Neural crest cell (in vitro differentiated cells): ENCODE measurements at regions not wholly inside any gene's neighbourhood (a gene's known extent, or its start where the extent isn't known, plus 50 kb on each side); places are given as distances from the start of the nearest gene placed in this dataset.
"Not testable (repeated sequence)": the region's sequence is repeated elsewhere in the genome, so short reads cannot be mapped to it uniquely, and the experiment has no call there.

Experiments used
- DNase-seq: peaks from one replicate; pipeline ENCODE4 v3.0.0; 2021; ENCODE audit warnings: low read depth, mixed read lengths, low spot score
- H3K27ac Mint-ChIP-seq: one replicate; pipeline ENCODE4 v1.8.0; 2021; ENCODE audit warnings: mild to moderate bottlenecking, mixed read lengths; ENCODE audit not compliant: unreplicated experiment
- H3K27me3 Mint-ChIP-seq: 2 replicates; pipeline ENCODE4 v1.8.0; 2021; ENCODE audit warnings: low read depth, mild to moderate bottlenecking, mixed read lengths
- H3K36me3 Mint-ChIP-seq: 2 replicates; pipeline ENCODE4 v1.8.0; 2021; ENCODE audit warnings: low read depth, mild to moderate bottlenecking, mixed read lengths
- H3K4me1 Mint-ChIP-seq: 2 replicates; pipeline ENCODE4 v1.8.0; 2021; ENCODE audit warnings: mixed read lengths
- H3K4me3 Mint-ChIP-seq: one replicate; pipeline ENCODE4 v1.8.0; 2021; ENCODE audit warnings: mild to moderate bottlenecking, mixed read lengths
- H3K9me3 Mint-ChIP-seq: 2 replicates; pipeline ENCODE4 v1.8.0; 2021; ENCODE audit warnings: mixed read lengths
- TF ChIP-seq, protein P1 (sequence below): fragments of 200-600 bp; sonication (generic); conservative IDR thresholded peaks from 2 replicates; pipeline ENCODE4 v1.5.0; 2021; ENCODE audit warnings: antibody characterized with exemption, mild to moderate bottlenecking

DNA sequence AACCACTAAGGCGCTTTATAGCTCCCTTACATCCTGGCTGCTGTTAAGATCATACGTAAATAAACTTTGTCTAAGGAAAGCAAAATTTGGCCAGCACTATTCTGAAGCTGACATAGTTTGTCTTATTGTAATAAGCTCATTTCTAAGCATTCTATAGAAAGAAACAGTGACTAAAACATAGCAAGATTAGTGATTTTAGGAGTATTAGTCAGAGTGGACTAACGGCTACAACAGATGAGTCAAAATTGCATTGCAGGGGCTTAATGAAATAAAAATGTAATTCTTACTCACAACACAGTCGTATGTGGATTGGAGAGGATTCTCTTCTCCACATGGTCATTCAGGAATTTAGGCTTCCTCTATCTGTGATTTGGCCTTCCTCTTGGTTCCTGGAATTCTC, 347.6 kb downstream of the GADD45G start:
- Mint-ChIP-seq H3K27ac (no peak overlapping the region), H3K36me3 (no peaks in the 10 kb centered on the region), H3K27me3 (peaks cover 23% of the 10 kb centered on the region), H3K9me3 (peaks cover 6% of the 10 kb centered on the region), H3K4me1 (no peaks in the 10 kb centered on the region), H3K4me3 (no peak overlapping the region)
- TF ChIP-seq, protein P1, sequence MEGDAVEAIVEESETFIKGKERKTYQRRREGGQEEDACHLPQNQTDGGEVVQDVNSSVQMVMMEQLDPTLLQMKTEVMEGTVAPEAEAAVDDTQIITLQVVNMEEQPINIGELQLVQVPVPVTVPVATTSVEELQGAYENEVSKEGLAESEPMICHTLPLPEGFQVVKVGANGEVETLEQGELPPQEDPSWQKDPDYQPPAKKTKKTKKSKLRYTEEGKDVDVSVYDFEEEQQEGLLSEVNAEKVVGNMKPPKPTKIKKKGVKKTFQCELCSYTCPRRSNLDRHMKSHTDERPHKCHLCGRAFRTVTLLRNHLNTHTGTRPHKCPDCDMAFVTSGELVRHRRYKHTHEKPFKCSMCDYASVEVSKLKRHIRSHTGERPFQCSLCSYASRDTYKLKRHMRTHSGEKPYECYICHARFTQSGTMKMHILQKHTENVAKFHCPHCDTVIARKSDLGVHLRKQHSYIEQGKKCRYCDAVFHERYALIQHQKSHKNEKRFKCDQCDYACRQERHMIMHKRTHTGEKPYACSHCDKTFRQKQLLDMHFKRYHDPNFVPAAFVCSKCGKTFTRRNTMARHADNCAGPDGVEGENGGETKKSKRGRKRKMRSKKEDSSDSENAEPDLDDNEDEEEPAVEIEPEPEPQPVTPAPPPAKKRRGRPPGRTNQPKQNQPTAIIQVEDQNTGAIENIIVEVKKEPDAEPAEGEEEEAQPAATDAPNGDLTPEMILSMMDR, result no peak
- no peak for DNase-seq

DNA sequence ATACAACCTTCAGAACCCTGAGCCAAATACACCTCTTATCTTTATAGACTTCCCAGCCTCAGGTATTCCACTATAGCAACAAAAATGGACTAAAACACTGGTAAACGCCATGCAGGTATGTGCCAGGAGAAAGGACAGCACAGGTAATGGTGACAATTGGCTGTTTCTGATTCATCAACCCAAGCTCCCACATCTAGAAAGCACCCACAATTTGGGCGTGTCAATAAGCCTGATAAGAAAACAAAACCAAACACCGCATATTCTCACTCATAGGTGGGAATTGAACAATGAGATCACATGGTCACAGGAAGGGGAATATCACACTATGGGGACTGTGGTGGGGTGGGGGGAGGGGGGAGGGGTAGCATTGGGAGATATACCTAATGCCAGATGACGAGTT, 348.5 kb downstream of the GADD45G start:
- H3K36me3 Mint-ChIP-seq, H3K9me3 Mint-ChIP-seq, H3K27ac Mint-ChIP-seq, DNase-seq, H3K4me1 Mint-ChIP-seq, H3K4me3 Mint-ChIP-seq: not testable (repeated sequence)
- H3K27me3 Mint-ChIP-seq, result peaks cover 27% of the 10 kb centered on the region

DNA sequence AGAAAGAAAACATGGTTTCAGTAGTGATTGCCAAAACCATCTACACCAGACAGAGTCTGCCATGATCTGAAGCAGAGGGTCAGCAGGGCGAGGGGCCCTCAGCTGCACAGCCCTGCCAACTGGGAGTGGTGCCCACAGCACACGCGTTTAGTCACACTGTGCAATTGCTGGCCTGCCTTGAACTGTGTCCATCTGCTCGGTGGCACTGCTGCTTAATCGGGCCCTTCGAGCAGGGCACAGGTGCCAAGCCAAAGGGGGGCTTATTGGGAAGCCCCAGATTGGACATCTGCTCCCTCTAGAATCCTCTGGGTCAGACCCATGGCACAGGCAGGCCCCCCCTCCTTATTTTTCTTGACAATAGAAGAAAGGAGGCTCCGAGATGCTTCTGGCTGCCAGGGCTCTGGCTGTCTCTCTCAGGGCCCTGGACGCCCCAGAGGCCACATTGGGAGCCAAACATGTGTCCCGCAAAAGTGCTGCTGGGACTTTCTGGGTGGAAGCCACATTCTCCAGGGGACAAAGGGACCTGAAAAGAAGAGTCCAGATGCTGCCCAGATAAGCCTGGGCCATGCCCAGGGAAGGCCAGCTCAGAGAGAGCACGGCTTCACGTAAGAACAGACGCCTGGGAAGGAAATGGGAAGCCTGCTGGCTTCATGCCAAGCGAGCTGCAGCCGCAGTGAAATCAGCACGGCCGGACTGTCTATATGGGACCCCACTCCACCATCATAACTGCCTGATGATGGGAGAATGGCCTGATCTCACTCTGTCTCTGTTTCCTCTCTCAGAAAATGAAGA, 349.2 kb downstream of the GADD45G start:
- Mint-ChIP-seq H3K27ac (no peak overlapping the region), H3K4me3 (no peak overlapping the region), H3K9me3 (peaks cover 6% of the 10 kb centered on the region), H3K4me1 (no peaks in the 10 kb centered on the region), H3K27me3 (peaks cover 27% of the 10 kb centered on the region), H3K36me3 (no peaks in the 10 kb centered on the region)
- no peak for DNase-seq
- TF ChIP-seq, protein P1, result no peak

DNA sequence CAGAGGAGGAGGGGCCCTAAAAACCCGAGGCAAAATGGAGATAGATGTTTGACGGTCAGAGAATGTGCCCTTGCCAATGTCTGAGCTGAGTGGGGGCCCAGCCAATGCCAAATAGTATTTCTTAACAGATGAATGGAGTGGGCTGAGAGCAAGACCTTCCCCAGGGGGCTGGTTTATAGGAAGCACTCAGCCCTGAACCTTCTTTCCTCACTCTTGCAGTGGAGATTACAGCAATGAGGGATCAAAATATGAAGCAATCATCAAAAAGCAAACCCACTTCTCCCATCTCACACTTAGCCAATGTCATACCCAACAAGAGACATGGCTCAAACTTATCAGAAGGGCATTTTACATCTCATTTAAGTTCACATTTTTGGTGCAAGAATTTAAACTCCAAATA, 350.3 kb downstream of the GADD45G start:
- H3K9me3 Mint-ChIP-seq, result peaks cover 6% of the 10 kb centered on the region
- no peak for DNase-seq
- TF ChIP-seq, protein P1, result no peak
- H3K27ac Mint-ChIP-seq, result no peak overlapping the region
- H3K27me3 Mint-ChIP-seq, result peaks cover 23% of the 10 kb centered on the region
- H3K4me1 Mint-ChIP-seq, result no peaks in the 10 kb centered on the region
- H3K36me3 Mint-ChIP-seq, result no peaks in the 10 kb centered on the region
- no peak overlapping the region for H3K4me3 Mint-ChIP-seq

DNA sequence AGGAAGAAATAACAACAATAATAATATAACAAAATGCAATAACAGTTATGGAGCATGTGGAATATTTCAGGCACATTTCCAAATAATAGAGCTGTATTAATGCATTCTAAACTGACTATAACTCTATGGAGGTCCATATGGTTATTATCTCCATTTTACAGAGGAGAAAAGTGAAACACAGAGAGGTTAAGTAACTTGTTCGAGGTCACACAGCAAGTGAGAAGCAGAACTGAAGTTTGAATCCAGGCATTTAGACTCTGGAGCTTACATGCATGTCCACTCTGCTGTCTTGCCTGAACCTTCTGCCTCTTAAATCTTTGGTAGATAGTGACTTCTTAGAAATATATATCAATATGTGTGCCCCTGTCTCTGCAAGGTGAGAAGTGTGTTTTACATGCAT, 350.8 kb downstream of the GADD45G start:
- H3K9me3 Mint-ChIP-seq, result peaks cover 6% of the 10 kb centered on the region
- no peaks in the 10 kb centered on the region for H3K4me1 Mint-ChIP-seq
- H3K27ac Mint-ChIP-seq, result no peak overlapping the region
- H3K36me3 Mint-ChIP-seq, result no peaks in the 10 kb centered on the region
- H3K4me3 Mint-ChIP-seq, result no peak overlapping the region
- TF ChIP-seq, protein P1, result no peak
- DNase-seq, result no peak
- H3K27me3 Mint-ChIP-seq, result peaks cover 23% of the 10 kb centered on the region

DNA sequence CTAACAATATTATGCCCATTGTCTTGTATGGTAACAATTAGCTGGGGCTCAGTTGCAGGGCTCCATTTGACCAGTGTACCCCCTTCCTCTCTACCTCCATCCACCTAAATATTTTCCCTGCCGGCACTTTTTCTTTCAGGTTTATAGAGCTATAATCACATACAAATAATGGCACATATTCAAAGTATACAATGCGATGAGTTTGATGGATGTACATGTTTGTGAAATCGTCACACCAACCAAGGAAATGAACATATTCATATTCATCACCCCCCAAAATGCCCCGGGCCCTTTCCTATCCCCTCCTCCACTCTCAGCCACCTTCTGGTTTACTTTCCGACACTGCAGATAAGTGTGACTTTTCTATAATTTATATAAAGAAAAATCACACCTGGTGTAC, 351.5 kb downstream of the GADD45G start:
- TF ChIP-seq, protein P1, result no peak
- H3K27me3 Mint-ChIP-seq, result peaks cover 22% of the 10 kb centered on the region
- H3K4me3 Mint-ChIP-seq, result no peak overlapping the region
- DNase-seq, result no peak
- H3K27ac Mint-ChIP-seq, result no peak overlapping the region
- H3K36me3 Mint-ChIP-seq, result no peaks in the 10 kb centered on the region
- no peaks in the 10 kb centered on the region for H3K4me1 Mint-ChIP-seq
- H3K9me3 Mint-ChIP-seq, result peaks cover 6% of the 10 kb centered on the region
